ENCODE measurements at regions not wholly inside any gene's neighbourhood (a gene's known extent, or its start where the extent isn't known, plus 50 kb on each side); places are given as distances from the start of the nearest gene placed in this dataset.

DNA sequence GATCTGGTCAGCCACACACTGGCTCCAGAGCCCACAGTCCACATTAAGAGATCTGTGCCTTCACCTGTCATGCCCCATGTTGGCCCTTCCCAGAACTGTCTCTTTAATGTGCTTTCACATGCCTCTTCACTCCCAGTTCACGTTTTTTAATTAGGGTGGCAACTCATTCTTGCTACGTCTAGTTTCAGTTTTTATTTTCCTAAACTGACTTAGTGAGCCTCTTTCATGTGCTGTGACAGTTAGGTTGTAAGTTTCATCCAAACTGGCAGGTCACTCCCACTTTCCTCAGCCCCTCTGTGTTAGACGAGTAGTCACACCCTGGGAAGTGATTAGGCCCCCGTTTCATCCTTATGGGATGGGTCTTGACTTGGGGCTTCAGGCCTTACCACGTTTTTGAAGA is 262.5 kb upstream of the RBMY1B start:
- ATAC-seq: no peak
- TF ChIP-seq MXD4 (CRISPR knock-in tag; IDR thresholded peaks at IDR 0.05; ENCODE audit: borderline replicate concordance): no peak
- TF ChIP-seq NR2C2 (CRISPR knock-in tag; IDR thresholded peaks at IDR 0.05): no peak
- TF ChIP-seq HMGA2 (CRISPR knock-in tag; IDR thresholded peaks at IDR 0.05): no peak
- TF ChIP-seq KAT7 (CRISPR knock-in tag; IDR thresholded peaks at IDR 0.05; ENCODE audit: borderline replicate concordance): no peak
- no peak for TF ChIP-seq ZBTB21 (CRISPR knock-in tag; IDR thresholded peaks at IDR 0.05; ENCODE audit: borderline replicate concordance)
- TF ChIP-seq, protein P1, sequence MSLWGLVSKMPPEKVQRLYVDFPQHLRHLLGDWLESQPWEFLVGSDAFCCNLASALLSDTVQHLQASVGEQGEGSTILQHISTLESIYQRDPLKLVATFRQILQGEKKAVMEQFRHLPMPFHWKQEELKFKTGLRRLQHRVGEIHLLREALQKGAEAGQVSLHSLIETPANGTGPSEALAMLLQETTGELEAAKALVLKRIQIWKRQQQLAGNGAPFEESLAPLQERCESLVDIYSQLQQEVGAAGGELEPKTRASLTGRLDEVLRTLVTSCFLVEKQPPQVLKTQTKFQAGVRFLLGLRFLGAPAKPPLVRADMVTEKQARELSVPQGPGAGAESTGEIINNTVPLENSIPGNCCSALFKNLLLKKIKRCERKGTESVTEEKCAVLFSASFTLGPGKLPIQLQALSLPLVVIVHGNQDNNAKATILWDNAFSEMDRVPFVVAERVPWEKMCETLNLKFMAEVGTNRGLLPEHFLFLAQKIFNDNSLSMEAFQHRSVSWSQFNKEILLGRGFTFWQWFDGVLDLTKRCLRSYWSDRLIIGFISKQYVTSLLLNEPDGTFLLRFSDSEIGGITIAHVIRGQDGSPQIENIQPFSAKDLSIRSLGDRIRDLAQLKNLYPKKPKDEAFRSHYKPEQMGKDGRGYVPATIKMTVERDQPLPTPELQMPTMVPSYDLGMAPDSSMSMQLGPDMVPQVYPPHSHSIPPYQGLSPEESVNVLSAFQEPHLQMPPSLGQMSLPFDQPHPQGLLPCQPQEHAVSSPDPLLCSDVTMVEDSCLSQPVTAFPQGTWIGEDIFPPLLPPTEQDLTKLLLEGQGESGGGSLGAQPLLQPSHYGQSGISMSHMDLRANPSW (CRISPR knock-in tag; conservative IDR thresholded peaks at IDR 0.05; ENCODE audit: low read depth): no peak
- TF ChIP-seq, protein P2, sequence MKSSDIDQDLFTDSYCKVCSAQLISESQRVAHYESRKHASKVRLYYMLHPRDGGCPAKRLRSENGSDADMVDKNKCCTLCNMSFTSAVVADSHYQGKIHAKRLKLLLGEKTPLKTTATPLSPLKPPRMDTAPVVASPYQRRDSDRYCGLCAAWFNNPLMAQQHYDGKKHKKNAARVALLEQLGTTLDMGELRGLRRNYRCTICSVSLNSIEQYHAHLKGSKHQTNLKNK (CRISPR knock-in tag; IDR thresholded peaks at IDR 0.05): no peak
- TF ChIP-seq ATF1 (CRISPR knock-in tag; IDR thresholded peaks at IDR 0.05): no peak
- no peak for TF ChIP-seq MYBL2 (CRISPR knock-in tag; IDR thresholded peaks at IDR 0.05)
- TF ChIP-seq TEAD4 (CRISPR knock-in tag; IDR thresholded peaks at IDR 0.05): no peak
- no peak for TF ChIP-seq ZNF423 (CRISPR knock-in tag; IDR thresholded peaks at IDR 0.05)
- TF ChIP-seq, protein P3, sequence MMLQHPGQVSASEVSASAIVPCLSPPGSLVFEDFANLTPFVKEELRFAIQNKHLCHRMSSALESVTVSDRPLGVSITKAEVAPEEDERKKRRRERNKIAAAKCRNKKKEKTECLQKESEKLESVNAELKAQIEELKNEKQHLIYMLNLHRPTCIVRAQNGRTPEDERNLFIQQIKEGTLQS (CRISPR knock-in tag; conservative IDR thresholded peaks at IDR 0.05): no peak
- no peaks in the 10 kb centered on the region for H3K4me1 Mint-ChIP-seq
- H3K27ac Mint-ChIP-seq: no peak overlapping the region
- no peak for DNase-seq (ENCODE audit: low spot score)
- POLR2A ChIA-PET: no interaction called here
- H3K4me3 Mint-ChIP-seq: no peak overlapping the region
- H3K9me3 Mint-ChIP-seq: peaks cover 28% of the 10 kb centered on the region
- H3K27me3 Mint-ChIP-seq (ENCODE audit: low read depth): no peaks in the 10 kb centered on the region
- CTCF ChIA-PET: no interaction called here
- H3K36me3 Mint-ChIP-seq: peaks cover 19% of the 10 kb centered on the region

DNA sequence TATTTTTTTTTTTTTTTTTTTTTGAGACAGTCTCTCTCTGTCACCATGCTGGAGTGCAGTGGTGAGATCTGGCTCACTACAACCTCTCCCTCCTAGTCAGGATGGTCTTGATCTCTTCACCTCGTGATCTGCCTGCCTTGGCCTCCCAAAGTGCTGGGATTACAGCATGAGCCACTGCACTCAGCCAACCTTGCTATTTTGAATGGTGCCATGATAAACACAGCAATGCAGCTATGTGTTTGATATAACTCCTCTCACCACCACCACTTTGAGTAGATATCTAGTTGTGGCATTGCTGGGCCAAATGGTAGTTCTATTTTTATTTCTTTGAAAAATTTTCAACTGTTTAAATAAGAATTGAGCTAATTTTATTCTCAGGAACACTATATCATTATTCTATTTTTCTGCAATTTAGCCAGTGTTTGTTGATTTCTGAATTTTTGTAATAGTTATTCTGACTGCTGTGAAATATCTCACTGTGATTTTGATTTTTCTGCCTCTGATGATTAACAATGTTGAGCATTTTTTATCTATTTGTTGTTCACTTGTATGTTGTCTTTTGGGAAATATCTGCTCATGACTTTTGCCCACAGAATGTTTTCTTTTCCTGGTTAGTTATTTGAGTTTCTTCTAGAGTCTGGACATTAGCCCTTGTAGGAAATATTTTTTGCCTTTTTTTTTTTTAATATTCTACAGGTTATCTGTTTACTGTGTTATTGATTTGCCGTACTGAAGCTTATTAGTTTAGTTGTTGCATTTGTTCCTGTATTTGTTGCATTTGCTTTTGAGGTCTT is 257.5 kb upstream of the RBMY1B start:
- Mint-ChIP-seq H3K27ac (no peak overlapping the region), H3K4me1 (no peaks in the 10 kb centered on the region), H3K9me3 (peaks cover 26% of the 10 kb centered on the region), H3K27me3 (ENCODE audit: low read depth) (no peaks in the 10 kb centered on the region), H3K4me3 (no peak overlapping the region), H3K36me3 (peaks cover 8% of the 10 kb centered on the region; the same call in 1 of the 2 replicates)
- DNase-seq (ENCODE audit: low spot score): no peak
- ATAC-seq: no peak
- TF ChIP-seq NR2C2 (CRISPR knock-in tag; IDR thresholded peaks at IDR 0.05): no peak
- no peak for TF ChIP-seq HMGA2 (CRISPR knock-in tag; IDR thresholded peaks at IDR 0.05)
- no peak for TF ChIP-seq JAZF1 (CRISPR knock-in tag; IDR thresholded peaks at IDR 0.05)
- TF ChIP-seq EMX1 (CRISPR knock-in tag; IDR thresholded peaks at IDR 0.05): no peak
- TF ChIP-seq, protein P4, sequence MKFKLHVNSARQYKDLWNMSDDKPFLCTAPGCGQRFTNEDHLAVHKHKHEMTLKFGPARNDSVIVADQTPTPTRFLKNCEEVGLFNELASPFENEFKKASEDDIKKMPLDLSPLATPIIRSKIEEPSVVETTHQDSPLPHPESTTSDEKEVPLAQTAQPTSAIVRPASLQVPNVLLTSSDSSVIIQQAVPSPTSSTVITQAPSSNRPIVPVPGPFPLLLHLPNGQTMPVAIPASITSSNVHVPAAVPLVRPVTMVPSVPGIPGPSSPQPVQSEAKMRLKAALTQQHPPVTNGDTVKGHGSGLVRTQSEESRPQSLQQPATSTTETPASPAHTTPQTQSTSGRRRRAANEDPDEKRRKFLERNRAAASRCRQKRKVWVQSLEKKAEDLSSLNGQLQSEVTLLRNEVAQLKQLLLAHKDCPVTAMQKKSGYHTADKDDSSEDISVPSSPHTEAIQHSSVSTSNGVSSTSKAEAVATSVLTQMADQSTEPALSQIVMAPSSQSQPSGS (CRISPR knock-in tag; IDR thresholded peaks at IDR 0.05; ENCODE audit: borderline replicate concordance, low read depth): no peak
- TF ChIP-seq, protein P5, sequence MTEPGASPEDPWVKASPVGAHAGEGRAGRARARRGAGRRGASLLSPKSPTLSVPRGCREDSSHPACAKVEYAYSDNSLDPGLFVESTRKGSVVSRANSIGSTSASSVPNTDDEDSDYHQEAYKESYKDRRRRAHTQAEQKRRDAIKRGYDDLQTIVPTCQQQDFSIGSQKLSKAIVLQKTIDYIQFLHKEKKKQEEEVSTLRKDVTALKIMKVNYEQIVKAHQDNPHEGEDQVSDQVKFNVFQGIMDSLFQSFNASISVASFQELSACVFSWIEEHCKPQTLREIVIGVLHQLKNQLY (CRISPR knock-in tag; IDR thresholded peaks at IDR 0.05): no peak
- no peak for TF ChIP-seq FOXJ3 (CRISPR knock-in tag; IDR thresholded peaks at IDR 0.05; ENCODE audit: borderline replicate concordance)
- no peak for TF ChIP-seq CREB1 (CRISPR knock-in tag; IDR thresholded peaks at IDR 0.05)
- TF ChIP-seq JUN (CRISPR knock-in tag; IDR thresholded peaks at IDR 0.05): no peak
- no peak for TF ChIP-seq TEAD4 (CRISPR knock-in tag; IDR thresholded peaks at IDR 0.05)
- no peak for TF ChIP-seq ZNF396 (CRISPR knock-in tag; IDR thresholded peaks at IDR 0.05; ENCODE audit: borderline replicate concordance)
- TF ChIP-seq GTF2I (CRISPR knock-in tag; conservative IDR thresholded peaks at IDR 0.05): no peak
- TF ChIP-seq, protein P6, sequence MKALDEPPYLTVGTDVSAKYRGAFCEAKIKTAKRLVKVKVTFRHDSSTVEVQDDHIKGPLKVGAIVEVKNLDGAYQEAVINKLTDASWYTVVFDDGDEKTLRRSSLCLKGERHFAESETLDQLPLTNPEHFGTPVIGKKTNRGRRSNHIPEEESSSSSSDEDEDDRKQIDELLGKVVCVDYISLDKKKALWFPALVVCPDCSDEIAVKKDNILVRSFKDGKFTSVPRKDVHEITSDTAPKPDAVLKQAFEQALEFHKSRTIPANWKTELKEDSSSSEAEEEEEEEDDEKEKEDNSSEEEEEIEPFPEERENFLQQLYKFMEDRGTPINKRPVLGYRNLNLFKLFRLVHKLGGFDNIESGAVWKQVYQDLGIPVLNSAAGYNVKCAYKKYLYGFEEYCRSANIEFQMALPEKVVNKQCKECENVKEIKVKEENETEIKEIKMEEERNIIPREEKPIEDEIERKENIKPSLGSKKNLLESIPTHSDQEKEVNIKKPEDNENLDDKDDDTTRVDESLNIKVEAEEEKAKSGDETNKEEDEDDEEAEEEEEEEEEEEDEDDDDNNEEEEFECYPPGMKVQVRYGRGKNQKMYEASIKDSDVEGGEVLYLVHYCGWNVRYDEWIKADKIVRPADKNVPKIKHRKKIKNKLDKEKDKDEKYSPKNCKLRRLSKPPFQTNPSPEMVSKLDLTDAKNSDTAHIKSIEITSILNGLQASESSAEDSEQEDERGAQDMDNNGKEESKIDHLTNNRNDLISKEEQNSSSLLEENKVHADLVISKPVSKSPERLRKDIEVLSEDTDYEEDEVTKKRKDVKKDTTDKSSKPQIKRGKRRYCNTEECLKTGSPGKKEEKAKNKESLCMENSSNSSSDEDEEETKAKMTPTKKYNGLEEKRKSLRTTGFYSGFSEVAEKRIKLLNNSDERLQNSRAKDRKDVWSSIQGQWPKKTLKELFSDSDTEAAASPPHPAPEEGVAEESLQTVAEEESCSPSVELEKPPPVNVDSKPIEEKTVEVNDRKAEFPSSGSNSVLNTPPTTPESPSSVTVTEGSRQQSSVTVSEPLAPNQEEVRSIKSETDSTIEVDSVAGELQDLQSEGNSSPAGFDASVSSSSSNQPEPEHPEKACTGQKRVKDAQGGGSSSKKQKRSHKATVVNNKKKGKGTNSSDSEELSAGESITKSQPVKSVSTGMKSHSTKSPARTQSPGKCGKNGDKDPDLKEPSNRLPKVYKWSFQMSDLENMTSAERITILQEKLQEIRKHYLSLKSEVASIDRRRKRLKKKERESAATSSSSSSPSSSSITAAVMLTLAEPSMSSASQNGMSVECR (CRISPR knock-in tag; IDR thresholded peaks at IDR 0.05; ENCODE audit: borderline replicate concordance): no peak
- no peak for TF ChIP-seq NFYB (CRISPR knock-in tag; conservative IDR thresholded peaks at IDR 0.05; ENCODE audit: low read depth)
- no peak for TF ChIP-seq GABPB1 (CRISPR knock-in tag; IDR thresholded peaks at IDR 0.05)
- TF ChIP-seq, protein P7, sequence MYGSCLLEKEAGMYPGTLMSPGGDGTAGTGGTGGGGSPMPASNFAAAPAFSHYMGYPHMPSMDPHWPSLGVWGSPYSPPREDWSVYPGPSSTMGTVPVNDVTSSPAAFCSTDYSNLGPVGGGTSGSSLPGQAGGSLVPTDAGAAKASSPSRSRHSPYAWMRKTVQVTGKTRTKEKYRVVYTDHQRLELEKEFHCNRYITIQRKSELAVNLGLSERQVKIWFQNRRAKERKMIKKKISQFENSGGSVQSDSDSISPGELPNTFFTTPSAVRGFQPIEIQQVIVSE (CRISPR knock-in tag; IDR thresholded peaks at IDR 0.05; ENCODE audit: borderline replicate concordance): no peak
- ChIA-PET POLR2A (no interaction called here), CTCF (no interaction called here)

Measured in WTC11 (cell line).